ENCODE measurements at regions not wholly inside any gene's neighbourhood (a gene's known extent, or its start where the extent isn't known, plus 50 kb on each side); places are given as distances from the start of the nearest gene placed in this dataset.
"Not testable (repeated sequence)": the region's sequence is repeated elsewhere in the genome, so short reads cannot be mapped to it uniquely, and the experiment has no call there.

DNA sequence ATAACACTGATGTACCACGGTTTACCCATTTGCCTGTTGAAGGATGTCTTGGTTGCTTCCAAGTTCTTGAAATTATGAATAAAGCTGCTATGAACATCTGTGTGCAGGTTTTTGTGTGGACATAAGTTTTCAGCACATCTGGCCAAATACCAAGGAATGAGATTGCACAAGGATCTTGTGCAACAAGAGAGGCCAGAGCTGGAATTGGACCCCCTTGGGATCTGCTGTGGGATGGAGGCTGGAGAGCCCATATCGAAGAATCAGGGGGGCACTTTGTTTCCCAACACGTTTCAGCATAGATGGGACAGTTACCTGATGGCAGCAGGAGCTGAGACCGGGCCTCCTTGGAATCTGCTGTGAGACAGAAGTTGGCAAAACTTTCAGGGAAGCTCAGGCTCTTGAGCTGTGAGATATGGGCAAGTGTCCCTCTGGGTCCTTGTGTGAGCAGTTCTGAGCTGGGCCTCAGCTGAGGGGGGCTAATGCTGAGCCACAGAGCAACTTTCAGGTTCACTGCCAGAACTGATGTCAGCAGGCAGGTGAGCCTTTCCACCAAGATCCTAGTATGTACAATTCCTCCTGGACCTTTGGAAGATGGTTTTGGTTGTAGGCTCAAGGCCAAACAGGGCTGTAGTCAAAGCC, 115.2 kb upstream of the RAB18 start:
- DNase-seq (ENCODE audit: low spot score), result no peak

DNA sequence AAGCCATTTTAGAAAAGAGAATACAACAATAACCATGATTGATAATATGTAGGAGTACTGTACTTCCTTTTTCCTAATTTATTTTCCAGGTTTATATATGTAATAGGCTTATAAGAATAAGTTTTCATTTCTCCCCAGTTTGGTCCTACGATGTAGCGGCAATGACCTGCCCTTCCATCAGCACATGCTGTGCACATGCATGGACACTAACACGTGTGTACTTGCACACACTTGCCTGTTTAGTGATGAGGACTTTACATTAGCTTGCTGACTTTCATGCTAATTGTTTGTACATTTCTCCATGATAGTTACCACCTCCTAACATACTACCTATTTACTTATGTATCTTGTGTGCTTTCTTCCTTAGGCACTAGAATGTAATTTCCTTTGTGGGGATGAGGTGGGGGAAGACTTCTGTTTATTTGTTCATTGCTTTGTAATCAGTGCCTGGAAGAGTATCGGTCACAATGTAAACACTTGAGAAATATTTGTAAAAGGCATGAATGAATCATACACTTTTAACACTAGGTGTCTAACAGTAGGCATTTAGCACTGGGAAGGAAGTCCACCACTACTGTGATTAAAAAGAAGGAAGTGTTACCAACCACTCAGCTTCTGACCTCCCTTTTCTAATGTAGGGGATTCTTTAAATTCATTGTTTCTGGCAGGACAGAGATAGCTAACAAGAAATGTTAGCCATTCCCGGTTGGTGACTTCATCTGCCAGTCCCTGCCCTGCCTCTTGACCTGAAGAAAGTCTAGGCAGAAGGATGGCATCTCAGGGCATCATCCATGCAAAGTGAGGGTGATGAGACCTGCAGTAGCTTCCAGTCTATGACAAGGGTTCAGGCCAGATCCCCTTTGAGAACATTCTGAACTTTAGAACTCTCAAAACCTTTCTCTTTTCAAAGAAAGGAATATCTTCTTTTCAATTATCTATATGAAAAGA, 120.2 kb upstream of the RAB18 start:
- no peak for DNase-seq (ENCODE audit: low spot score)

DNA sequence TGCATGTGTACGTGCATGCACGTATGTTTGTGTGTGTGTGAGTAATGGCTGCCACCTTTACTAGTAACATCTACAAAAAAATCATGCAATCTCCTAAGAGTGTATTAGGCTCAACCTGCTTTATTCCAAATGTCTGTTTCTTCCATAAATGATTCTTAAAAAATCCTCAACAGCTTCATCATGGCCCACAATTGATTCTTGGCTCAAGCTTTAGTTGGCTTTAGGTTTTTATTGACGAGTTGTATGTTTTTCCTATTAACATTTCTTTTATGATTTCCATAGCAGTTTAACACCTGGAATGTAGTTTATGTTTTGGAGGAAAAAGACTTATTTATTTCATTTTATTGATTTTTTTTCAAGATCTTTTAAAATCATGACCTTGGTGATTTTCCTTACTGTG, 121.9 kb upstream of the RAB18 start:
- no peak for DNase-seq (ENCODE audit: low spot score)

DNA sequence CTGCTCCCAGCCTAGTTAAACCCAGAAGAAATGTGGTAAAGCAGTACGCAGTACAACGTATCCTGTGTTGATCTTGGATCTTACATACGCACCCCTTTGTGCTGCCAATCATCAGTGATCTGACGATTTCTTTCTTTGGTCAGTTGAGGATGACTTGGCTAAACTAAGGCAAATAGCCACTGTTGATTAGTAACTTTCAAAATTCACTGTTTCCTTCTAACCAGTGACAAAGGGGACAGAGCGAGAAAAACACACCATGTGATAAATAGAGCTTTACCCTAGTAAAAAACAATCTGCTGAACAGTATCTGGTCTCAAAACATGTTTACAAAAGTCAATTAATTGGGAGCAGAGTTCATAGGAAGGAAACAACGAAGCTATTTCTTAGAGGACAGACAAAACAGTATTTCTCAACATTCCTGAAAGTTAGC, 123.2 kb upstream of the RAB18 start:
- DNase-seq (ENCODE audit: low spot score), result no peak

DNA sequence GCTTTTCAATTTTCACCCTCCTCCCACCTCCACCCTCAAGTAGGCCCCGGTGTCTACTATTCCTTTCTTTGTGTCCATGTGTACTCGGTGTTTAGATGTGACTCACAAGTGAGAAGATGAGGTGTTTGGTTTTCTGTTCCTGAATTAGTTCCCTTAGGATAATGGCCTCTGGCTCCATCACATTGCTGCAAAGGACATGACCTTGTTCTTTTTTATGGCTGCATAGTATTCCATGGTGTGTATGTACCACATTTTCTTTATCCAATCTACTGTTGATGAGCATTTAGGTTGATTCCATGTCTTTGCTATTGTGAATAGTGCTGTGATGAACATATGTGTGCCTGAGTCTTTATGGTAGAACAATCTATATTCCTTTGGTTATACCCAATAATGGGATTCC, 125.1 kb upstream of the RAB18 start:
- DNase-seq (ENCODE audit: low spot score), result not testable (repeated sequence)

DNA sequence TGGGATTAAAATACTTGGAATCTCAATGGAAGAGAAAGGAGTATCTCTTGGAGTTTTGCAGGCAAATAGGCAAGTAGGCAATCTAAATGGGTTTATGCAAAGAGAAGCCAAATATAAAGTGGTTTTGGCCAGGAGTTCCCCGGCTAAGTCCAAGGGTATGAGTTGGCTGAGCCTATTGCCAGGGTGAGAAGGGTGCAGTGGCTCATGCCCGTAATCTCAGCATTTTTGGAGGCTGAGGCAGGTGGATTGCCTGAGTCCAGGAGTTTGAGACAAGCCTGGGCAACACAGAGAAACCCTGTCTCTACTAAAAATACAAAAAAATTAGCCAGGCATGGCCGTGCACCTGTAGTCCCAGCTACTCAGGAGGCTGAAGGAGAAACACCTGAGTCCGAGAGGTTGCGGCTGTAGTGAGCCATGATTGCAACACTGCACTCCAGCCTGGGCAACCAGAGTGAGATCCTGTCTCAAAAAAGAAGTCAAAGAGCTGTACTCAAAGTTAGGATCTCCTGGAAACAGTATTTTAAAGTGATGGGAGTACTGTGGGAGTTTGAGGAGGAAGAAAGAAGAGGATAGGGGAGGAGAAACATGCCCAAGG, 130.4 kb upstream of the RAB18 start:
- DNase-seq (ENCODE audit: low spot score), result no peak

DNA sequence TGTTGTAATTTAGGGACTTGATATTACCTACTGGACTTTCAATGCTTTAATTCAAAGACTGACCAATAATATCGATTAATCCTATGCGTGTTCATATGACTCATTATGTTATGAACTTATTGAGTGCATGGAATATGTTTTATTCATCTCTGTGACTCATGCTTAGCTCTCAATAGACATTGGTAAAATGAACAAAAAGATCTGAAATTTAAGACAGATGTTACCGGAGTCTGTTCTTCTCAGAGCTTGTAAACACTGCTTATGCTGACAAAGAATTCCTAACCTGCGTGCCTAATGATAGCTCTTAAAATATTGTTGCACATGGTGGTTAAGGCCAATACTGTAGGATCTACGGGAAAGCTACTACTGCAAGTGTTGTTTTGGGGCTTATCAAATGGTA, 131.5 kb upstream of the ACBD5 start:
- DNase-seq (ENCODE audit: low spot score), result no peak

DNA sequence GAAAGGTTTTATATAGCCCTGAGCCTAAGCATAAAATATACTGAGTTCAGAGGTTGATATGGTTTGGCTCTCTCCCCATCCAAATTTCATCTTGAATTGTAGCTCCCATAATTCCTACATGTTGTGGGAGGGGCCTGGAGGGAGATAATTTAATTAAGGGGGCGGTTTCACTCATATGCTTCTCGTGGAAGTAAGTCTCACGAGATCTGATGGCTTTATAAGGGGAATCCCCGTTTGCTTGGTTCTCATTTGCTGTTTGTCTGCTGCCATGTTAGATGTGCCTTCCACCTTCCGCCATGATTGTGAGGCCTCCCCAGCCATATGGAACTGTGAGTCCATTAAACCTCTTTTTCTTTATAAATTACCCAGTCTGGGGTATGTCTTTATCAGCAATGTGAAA, 130.8 kb upstream of the ACBD5 start:
- not testable (repeated sequence) for DNase-seq (ENCODE audit: low spot score)

DNA sequence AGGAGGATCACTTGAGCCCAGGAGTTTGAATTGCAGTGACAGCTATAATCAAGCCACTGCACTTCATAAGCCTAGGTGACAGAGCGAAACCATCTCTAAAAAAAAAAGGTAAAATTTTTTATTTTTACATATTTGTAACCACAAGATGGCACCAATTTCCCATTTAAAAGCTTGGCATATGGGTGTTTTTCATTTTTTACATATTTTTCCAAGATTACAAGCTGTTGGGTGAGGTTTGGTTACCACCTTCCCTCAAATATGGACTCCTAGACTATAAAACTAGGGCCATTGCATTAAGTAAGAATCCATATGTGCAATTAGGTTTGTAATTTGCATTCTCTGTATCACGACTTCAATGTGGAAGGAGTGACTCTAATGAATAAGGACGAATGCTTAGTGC, 129.3 kb upstream of the ACBD5 start:
- DNase-seq (ENCODE audit: low spot score), result no peak

DNA sequence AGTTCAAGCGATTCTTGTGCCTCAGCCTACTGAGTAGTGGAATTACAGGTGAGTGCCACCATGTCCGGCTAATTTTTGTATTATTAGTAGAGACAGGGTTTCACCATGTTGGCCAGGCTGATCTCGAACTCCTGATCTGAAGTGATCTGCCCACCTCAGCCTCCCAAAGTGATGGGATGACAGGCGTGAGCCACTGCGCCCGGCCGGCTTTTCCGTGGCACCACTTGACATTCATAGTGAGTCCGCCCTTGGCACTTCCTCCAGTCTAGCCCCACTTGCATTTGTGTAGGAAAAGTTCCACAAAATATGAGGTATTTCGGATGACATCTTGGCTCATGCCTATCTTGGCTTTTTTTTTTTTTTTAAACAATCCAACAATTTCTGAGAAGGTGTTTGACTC, 128.1 kb upstream of the ACBD5 start:
- DNase-seq (ENCODE audit: low spot score), result no peak

DNA sequence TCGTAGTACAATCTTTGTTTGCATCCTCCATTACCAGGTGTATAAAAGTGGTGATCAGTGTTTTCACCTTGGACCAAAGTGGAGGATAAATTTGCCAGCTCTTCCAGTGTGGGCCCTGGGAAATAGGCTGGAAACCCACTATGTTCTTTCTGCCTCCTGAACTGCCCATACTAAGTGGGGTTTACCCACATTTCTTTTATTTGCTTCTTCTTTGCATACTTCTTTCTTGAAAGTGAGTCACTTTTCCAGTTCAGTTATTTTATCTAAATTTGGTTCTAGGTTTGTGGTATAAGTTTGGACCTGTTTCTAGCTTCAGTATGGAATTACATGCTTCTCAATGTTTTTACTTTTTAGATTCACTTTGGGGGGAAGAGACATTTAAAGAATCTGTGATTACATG, 126.2 kb upstream of the ACBD5 start:
- DNase-seq (ENCODE audit: low spot score), result no peak

DNA sequence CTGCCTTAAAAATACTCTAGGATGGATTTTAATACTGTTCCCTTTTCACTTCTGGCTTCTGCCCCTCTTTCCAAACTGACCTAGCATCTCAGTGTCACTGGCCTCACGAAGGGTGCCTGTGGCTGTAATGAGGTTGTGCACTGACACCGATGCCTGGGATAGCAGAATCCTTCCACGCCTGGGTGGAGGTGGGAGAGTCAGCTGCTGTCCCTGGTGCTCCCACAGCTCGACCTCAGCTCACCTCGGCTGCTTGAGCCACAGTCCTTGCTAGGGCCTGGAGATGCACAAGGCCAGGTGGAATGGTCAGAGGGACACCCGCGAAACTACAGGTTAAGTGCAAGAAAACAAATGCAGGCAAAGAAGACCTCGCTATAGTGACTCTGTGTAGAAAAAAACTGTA, 123.4 kb upstream of the ACBD5 start:
- no peak for DNase-seq (ENCODE audit: low spot score)

DNA sequence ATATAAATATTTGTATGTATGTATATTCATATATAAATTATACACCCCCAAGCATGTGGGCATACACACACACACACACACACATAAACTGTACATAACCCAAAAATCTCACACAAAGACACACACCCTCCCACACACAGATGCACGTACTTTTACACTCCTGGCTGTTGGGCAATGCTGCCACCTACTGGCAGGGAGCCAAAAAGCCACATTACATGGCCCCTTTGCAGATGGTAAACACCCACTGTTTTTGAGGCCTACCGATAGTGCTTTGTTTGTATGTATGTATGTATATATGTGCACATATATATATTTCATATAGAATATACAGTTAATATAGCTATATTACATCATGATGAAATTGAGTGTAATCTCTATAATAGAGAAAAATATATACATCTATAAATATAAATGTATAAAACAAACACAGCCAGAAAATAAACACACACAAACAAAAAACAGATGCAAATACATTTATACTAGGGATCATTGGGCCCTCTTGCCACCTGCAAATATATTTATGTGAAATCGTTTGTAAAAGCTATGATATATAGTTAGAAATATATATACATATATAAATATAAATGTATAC, 120.1 kb upstream of the ACBD5 start:
- peak; percentile 90 for DNase-seq (ENCODE audit: low spot score)

DNA sequence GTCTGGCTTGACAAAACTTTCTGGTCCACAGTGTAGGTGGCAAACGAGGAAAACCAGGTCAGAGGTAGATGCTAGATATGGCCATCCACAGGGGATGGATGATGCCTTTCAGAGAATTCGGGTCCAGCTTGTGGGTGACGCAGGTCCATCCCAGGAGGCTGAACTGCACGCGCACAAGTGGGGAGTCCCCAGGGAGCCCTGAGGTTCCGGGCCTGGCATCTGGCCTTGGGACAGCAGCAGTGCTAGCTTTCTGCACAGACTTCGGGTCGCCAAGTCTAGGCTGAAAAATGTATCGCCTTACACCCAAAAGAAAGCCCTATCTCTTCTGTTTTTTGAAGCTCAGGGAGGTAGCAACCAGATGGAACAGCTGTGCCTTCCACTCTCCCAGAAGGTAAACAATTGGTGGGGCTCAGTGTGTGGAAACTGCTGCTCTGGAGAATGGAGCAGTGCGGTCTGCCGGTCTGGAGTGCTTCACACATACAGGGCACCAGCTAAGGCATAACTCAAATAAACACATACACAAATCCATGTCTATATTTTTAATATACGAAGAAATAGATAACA, 119.3 kb upstream of the ACBD5 start:
- no peak for DNase-seq (ENCODE audit: low spot score)

DNA sequence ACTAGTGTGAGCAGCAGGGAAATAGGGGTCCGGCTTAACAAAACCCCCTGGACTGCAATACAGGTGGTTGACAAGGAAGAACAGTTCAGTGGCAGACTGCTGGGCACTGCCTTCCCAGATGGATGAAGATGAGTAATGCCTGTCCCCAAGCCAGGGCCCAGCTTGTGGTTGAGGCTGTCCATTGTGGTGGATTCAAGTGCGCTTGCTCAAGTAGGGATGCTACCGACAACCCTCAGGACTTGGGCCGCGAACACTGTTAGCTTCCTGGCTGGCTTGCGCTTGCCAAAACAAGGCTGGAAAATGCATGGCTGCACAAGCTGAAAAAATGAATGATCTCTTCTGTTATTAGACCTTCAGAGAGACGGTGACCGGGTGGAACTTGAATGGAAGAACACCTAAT, 116.1 kb upstream of the ACBD5 start:
- no peak for DNase-seq (ENCODE audit: low spot score)

DNA sequence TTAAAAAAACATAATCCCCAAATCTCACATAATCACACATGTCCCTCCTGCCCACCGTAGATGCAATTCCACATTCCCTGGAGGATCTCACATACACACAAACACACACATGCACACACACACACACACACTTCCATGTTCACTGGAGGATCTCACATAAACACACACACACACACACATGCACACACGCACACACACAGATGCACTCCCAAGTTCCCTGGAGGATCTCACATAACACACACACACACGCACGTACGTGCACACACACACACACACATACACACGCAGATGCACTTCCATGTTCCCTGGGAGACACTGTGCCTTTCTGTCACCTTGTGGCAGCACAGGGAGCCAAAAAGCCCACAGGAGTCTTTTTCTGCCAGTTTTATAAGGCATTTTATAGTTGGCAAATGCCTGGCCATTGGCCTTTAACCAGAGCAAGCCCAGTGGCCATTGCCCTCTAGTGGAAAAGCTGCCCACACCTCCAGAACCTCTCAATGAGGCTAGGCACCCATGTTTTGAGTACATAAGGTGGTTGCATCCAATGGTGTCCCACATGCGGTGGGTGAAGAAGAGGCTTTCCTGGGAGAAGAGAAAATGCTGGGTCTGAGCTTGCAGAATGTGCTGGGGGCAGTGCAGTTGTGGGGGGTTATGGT, 115.4 kb upstream of the ACBD5 start:
- DNase-seq (ENCODE audit: low spot score), result no peak

DNA sequence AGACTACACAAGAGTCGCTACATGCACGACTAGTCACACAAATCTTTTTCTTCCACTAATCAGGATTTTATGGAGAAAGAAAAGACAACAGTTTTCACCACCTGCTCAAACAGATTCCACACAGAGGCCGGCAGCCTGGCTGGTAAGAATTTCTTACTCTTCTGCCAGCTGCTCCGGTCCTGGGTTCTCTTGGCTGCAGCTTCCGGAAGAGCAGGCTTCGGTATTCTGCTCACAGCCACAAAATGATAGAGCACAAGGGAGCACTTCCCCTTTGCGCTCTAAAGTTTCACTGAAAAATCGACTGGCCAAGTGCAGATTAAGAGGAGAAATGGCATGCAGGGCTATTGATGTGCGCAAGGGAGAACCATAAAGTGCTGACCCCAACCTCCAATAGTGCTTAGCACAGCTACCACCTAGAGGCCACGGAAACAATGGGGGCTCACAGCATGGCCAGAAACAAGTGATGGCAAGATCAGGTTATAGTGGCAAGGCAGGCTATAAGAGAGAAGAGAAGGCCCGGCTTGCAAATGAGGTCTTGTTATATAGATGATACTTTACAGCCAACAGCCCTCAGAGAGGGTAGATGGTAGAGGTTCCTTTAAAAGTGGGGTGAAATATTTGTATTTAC, 114.2 kb upstream of the ACBD5 start:
- DNase-seq (ENCODE audit: low spot score), result peak; percentile 54

DNA sequence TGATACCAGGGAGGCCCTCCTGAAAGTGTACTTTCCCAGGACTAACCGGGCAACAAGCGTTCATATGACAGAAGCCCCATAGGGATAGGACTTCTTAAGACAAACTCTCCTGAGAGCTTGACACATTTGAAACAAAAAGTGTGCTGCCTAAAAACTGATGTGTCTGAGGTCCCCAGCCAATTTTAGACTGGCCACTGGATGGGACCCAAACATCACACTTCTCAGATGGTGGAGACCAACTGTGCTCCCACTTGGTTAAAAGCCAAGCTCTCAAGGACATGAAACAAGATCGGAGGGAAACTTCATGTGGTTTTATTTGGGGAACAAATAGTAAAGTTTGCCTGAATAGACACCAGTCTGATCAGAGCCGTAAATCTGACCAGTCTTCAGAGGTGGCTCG, 113.5 kb upstream of the ACBD5 start:
- not testable (repeated sequence) for DNase-seq (ENCODE audit: low spot score)

DNA sequence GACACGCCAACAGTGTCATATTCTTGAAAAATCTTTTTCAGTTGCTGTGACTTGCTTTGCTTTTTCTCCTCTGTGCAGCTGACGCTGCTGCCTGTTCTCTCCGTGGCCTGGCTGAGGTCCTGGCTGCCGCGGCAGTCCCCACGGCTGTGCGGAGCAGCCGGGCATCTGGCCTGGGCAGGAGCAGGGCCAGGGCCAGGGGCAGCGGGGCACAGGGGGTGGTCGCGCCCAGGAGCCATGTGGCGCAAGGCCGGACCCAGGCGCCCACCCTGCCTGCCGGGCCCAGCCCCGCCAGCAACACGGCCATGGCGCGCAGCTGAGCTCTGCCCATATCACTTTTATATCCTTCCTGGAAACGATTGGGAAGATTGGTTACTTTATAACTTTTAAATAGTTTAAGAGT, 109.4 kb upstream of the ACBD5 start:
- no peak for DNase-seq (ENCODE audit: low spot score)

DNA sequence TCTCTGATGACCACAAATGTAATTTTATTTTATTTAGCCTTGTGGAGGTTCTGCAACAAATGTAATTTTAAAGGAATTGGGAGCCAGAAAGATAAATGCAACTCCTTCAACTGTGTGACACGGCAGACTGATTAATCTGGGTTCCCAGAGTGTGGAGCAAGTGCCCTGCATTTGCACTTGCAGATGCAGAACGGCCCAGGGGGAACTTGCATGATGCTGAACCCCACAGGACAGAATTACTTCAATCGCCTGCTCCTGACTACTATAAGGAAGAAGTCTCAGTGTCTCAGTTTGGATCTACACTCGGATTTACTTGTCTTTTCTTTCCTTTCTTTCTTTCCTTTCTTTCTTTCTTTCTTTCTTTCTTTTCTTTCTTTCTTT, 107.2 kb upstream of the ACBD5 start:
- not testable (repeated sequence) for DNase-seq (ENCODE audit: low spot score)

DNA sequence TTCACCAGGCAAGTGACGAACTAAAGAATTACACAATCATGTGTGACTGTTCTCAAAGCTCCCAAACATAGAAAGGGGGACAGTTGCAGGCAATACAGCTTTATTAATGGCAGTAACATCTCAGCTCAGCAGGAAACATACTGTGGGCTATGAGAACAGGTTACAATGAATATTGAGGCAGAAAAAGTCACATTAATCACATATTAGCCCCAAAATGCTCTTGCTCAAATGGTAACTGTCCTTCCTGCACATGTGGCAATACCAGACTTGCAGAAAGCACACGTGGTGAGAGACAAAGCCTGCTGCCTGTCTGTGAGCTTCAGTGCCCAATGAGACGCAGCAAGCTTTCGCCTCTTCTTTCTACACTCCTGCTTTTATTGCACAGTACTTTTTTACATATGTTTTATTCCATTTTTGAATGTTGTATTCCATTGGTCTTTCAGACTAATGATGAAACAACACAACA, 104.9 kb upstream of the ACBD5 start:
- no peak for DNase-seq (ENCODE audit: low spot score)

Data from Ammon's horn (tissue), 1 donor.